Cardiac septum (tissue), 1 donor: ENCODE measurements at regions not wholly inside any gene's neighbourhood (a gene's known extent, or its start where the extent isn't known, plus 50 kb on each side); places are given as distances from the start of the nearest gene placed in this dataset.

Experiments
- DNase-seq: peaks from one replicate; pipeline ENCODE4 v3.0.0-alpha.2; 2020; ENCODE audit warnings: low spot score
- intact Hi-C: fragments of 100-400 bp; cut with DNase I; formaldehyde crosslinking; loops from one replicate; pipeline ENCODE4 v1.14.0; 2022
- donor health status: DM: no; HTN: no; CAD: no.

DNA sequence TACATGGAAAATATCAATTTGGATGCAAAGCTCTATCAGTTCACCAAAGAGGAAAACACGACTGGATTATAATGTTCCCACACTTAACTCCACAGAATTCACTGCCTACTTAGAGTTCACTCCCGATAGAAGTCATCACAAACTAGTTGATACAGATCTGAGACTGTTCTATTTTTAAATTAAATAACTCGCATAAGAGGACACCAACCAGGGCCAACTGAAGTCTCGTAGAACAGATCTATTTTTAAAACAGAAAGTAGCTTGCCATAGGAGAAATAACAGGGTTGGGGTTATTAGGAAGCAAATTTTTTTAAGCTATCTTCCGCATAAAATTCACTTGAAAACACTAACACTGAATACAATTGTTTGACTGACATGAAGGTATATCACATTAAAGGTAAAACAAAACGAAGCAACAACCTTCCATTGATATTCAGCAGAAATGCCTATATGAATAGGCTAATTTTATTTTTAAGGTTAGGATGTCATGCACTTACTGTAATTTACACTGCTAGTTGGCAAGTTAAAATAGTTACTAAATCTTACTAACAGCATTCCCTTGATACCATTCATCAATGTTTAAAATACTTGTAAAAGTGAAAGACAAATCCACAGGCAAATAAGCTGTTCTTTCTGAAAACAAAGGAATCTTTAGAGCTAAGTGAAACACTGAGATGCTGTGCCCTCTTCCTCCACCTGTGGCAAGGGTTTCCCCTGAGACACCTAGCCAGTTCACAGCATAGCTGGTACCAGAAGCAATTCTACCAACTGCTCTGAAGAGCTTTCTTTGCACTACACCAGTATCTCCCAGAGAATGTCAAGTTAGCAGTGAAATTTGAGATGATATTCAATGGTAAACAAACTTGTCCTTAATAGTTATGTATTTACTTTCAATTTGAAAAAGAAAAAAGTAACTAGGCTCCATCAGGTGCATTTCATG, 186.7 kb upstream of the ANK3 start:
- DNase-seq: no peak
- intact Hi-C loops: loop anchor here (10.0 kb wide), 1 partner anchor 132 kb away; no protein-coding TSS in a partner anchor

GRCh38 chr10:60575105-60575504, 185.4 kb upstream of the ANK3 start:
- intact Hi-C loops: loop anchor here (10.0 kb wide), 1 partner anchor 130 kb away; no protein-coding TSS in a partner anchor
- DNase-seq: no peak

GRCh38 chr10:60574388-60574787, 184.7 kb upstream of the ANK3 start:
- no peak for DNase-seq
- intact Hi-C loops: loop anchor here (10.0 kb wide), 1 partner anchor 130 kb away; no protein-coding TSS in a partner anchor

- intact Hi-C loops: loop anchor here (10.0 kb wide), 1 partner anchor 129 kb away; no protein-coding TSS in a partner anchor
- DNase-seq: no peak
Measured at GRCh38 chr10:60573336-60573735, 183.7 kb upstream of the ANK3 start.

DNA sequence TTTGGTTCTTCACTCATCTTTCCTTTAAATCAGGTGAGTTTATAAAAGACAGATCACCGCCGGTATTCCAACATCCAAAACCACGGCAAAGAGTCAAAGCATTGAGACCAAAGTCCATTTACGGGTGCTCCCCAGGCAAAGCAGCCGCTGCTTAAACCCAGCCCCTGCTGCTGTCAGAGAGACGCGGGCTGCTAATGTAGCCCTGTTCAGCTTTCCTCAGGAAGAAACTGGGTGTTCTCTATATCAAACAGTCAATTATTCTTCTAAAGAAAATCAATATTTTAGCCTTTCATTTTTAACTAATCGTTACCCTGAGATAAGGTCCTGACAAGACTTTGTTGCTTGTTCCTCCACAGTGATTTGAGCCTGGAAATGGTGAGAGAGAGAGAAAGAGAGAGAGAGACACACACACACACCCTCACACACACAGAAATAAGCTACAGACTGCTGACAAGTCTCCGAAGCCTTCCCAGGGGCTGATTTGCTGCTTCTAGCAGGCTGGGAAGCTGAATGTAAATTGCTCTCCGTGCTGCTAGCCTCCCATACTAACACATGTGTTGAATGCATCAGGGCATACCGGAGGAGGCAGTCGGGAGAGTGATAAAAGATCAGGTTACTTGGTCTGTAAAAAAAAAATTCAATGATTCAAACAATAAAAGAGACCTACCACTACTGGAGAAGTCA, 183.0 kb upstream of the ANK3 start:
- DNase-seq: no peak
- intact Hi-C loops: loop anchor here (10.0 kb wide), 1 partner anchor 128 kb away; no protein-coding TSS in a partner anchor

DNA sequence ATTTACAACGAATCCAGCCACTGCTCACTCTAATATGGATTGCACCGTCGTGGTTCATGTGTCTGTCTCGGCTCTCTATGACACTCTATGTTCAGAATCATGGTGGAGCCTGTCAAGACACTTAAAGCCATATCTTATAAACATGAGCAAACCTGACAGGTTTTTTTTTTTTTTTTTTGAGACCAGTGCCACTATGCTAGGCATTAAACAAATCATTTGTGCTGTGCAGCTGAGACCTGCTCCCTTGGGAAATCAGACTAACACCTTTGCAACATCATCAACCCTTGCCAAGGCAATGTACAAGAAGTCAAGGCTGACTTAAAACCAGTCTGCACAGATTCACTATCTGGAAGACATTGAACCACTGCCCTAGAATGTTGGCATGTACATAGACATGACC, 181.2 kb upstream of the ANK3 start:
- DNase-seq: no peak
- intact Hi-C loops: loop anchor here (10.0 kb wide), 1 partner anchor 126 kb away; no protein-coding TSS in a partner anchor

- intact Hi-C loops: loop anchor here (10.0 kb wide), 1 partner anchor 126 kb away; no protein-coding TSS in a partner anchor
- no peak for DNase-seq
Measured at GRCh38 chr10:60570272-60570865, 180.7 kb upstream of the ANK3 start.

GRCh38 chr10:60569681-60570080, 180.0 kb upstream of the ANK3 start:
- no peak for DNase-seq
- intact Hi-C loops: loop anchor here (10.0 kb wide), 1 partner anchor 125 kb away; no protein-coding TSS in a partner anchor

DNA sequence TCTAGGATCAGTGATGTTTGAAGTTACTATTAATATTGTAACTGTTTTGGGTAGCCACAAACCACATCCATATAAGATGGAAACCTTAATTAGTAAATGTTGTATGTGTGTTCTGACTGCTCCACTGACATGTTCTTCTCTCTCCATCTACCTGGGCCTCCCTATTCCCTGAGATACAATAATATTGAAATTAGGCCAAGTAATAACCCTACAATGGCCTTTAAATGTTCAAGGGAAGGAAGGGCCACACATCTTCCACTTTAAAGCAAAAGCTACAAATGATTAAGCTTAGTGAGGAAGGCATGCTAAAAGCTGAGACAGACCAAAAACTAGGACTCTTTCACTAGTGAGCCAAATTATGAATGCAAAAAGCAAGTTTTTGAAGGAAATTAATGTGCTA, 176.4 kb upstream of the ANK3 start:
- intact Hi-C loops: no loop called here
- DNase-seq: no peak

GRCh38 chr10:60565492-60565891, 175.8 kb upstream of the ANK3 start:
- no peak for DNase-seq
- intact Hi-C loops: no loop called here

DNA sequence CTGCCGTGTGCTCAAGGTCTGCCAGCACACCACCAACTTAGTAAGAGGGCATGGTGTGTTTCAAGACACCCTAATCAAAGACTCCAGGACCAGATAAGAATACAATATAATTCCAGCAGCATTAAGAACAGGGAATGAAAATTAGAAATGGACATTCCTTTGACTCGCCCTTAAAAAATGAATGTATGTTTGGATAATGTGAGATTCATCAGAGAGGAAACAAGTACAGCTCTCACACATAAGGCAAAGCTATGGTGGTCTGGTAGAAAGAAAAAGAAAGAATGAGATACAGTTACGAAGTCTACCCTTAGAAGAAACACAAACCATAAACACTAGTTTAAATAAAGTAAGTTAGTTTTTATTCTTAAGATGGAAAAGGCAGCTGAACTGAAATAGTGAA, 174.8 kb upstream of the ANK3 start:
- DNase-seq: no peak
- intact Hi-C loops: no loop called here

- intact Hi-C loops: no loop called here
- DNase-seq: no peak
Measured at GRCh38 chr10:60560451-60560850, 170.8 kb upstream of the ANK3 start.

DNA sequence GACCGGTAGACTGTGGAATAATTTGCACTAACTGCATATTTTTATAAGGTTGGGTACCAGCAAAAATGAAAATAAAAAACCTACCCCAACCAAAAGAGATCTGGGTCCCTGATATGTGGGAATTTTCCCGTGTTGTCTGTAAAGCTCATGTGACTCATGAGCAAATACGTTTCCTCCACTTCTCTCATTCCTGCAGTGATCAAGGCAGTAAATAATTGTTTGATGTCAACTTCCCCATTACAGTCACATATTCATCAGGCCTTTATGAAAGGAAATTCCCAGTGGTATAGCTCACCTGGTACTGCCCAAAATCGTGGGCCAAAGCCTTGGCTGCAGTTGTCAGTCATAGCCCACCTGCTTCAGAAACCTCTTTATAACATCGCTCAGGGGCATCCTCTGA, 166.0 kb upstream of the ANK3 start:
- DNase-seq: no peak
- intact Hi-C loops: no loop called here

DNA sequence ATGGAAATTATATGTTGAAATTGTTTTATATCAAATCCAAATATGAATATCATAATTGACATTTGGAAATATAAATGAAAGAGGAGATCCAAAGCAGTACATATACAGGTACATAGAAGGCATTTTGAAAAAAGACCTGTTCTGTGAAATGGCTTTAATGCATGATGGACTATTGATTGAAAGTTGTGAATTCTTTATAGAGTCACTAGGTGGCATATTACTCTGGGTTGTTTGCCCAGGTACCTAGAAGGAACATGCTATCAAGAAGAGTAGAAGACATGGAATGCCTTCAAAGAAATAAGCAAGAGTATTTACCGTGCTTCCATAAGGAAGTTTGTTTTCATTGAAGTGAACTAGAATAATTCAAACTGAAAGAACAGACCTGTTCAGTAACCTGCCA, 160.0 kb upstream of the ANK3 start:
- intact Hi-C loops: loop anchor here (5.0 kb wide), 1 partner anchor 98 kb away; no protein-coding TSS in a partner anchor
- DNase-seq: no peak

- no peak for DNase-seq
- intact Hi-C loops: no loop called here
Measured at GRCh38 chr10:60542657-60543056, 153.0 kb upstream of the ANK3 start.

- intact Hi-C loops: no loop called here
- DNase-seq: no peak
Measured at GRCh38 chr10:60541451-60541850, 151.8 kb upstream of the ANK3 start.

GRCh38 chr10:60537697-60538096, 148.0 kb upstream of the ANK3 start:
- intact Hi-C loops: no loop called here
- DNase-seq: no peak

DNA sequence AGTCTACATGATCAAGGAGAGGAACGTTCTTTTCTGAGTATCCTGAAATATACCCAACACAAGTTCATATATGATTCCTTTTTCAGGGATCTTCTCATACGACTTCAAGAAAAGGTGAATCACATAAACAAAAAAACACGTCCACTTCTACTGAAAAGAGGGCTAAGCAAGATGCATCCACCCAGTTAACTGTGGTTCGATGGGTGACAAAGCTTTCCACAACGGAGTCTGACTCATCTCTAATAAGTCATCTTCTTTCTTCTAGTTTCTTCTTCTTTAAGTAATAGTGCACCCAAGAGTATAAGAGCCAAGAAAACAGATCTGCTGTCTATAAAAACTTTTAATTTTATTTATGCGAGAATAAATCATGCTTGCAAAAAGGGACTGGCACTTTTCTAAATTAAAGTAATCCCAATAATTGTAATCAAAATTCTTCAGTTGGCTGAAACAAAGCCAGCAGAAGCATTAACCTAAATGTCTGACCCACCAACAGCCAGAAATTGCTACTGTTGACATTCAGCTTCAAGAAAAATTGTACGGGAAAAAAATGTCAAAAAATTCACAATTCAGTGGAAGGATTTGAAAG, 146.9 kb upstream of the ANK3 start:
- intact Hi-C loops: no loop called here
- DNase-seq: no peak

DNA sequence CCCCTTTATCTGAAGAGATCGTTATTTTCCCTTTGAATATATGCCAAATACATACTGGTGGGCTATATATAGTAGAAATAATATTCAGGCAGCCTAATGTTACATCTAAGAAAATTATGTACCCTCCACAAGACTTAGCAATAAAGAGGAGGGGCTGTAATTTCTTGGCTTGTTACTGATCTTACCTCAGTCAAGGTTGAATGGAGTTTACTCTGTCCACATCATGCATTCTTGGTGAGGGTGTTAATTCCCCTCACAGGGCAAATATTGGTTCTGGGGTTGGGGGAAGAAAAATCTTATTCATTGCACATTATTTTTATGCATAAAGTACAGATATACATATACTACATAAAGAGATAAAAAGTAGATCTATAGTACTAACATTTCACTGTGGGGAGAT, 145.8 kb upstream of the ANK3 start:
- intact Hi-C loops: no loop called here
- DNase-seq: no peak
